ENCODE measurements at regions not wholly inside any gene's neighbourhood (a gene's known extent, or its start where the extent isn't known, plus 50 kb on each side); places are given as distances from the start of the nearest gene placed in this dataset.
"Not testable (repeated sequence)": the region's sequence is repeated elsewhere in the genome, so short reads cannot be mapped to it uniquely, and the experiment has no call there.

DNA sequence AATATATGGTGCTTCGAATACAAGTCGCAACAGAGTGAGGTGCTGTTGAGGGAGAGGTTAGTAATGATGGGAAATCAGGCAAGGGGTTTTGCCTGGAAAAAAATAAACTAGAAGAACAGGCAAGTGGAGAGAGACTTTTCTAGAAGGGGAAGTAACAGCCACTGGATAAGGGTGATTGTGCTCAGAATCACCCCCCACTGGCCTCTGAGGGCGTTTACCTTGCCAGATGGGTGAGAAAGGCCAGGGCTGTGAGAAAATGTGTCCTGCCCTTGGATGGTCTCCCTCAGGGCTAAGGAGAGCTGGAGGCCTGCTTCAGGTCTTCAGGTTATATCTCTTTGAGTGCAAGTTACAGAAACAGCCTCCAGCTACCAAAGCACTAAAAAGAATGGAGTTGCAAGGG is 151.8 kb downstream of the MEX3B start:
- DNase-seq = no peak
- Histone ChIP-seq H3K36me3 (no peaks in the 10 kb centered on the region), H3K9me3 (no peaks in the 10 kb centered on the region), H3K4me3 (ENCODE audit: low read depth, low read length) (no peak overlapping the region), H3K27me3 (no peaks in the 10 kb centered on the region), H3K4me1 (no peaks in the 10 kb centered on the region; the same call in 1 of the 2 replicates)
- TF ChIP-seq, protein P1, sequence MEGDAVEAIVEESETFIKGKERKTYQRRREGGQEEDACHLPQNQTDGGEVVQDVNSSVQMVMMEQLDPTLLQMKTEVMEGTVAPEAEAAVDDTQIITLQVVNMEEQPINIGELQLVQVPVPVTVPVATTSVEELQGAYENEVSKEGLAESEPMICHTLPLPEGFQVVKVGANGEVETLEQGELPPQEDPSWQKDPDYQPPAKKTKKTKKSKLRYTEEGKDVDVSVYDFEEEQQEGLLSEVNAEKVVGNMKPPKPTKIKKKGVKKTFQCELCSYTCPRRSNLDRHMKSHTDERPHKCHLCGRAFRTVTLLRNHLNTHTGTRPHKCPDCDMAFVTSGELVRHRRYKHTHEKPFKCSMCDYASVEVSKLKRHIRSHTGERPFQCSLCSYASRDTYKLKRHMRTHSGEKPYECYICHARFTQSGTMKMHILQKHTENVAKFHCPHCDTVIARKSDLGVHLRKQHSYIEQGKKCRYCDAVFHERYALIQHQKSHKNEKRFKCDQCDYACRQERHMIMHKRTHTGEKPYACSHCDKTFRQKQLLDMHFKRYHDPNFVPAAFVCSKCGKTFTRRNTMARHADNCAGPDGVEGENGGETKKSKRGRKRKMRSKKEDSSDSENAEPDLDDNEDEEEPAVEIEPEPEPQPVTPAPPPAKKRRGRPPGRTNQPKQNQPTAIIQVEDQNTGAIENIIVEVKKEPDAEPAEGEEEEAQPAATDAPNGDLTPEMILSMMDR (IDR thresholded peaks at IDR 0.05; ENCODE audit: low read depth, low read length) = no peak

DNA sequence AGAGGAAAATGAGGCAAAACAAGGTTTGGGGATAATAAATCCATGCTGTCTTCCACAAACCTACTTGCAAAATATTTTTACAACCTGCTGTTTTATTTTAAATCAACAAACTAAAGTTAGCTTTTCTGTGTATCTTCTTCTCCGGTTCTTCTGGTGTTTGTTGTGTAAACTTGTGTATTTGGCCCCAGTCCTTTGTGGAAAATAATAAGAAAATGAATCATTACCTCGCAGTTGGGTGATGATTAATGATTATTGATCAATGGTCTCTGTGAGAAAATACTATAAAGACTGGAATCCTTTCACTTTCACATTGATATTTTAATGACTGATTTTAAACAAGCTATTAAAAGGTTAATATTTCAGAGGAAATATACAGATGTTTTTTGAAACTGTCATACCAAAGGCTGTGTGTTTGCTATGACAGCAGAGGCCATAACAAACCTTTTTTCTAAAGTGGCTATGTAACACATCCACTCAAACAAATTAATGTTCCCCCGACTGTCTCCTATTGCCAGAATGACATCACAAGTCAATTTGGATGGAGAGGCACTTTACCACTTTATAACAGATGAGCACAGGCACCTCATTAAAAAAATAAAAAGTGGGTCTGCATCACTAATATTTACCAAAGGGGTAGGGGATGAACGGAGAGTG is 152.5 kb downstream of the MEX3B start:
- DNase-seq = no peak
- TF ChIP-seq, protein P1 (IDR thresholded peaks at IDR 0.05; ENCODE audit: low read depth, low read length) = no peak
- no peak overlapping the region for H3K4me3 ChIP-seq (ENCODE audit: low read depth, low read length)

DNA sequence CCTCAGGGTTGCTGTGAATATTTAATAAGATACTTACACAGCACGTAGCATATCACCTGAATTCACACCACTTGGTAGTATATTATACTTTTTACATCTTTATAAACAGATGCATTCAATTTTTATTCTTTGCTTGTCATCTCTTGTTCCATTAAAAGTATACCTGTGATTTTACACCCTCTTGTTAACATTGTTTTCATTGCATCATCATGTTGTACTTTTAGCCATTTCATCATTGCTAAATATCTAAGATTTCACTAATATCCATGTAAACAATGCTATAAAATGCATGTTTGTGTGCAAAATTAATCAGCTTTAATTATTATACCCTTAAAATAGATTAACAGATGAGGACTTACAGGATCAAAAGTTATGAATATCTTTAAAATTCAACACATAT is 155.3 kb downstream of the MEX3B start:
- no peaks in the 10 kb centered on the region for H3K9me3 ChIP-seq
- no peaks in the 10 kb centered on the region for H3K4me1 ChIP-seq
- H3K27me3 ChIP-seq = no peaks in the 10 kb centered on the region
- H3K36me3 ChIP-seq = no peaks in the 10 kb centered on the region
- no peak overlapping the region for H3K4me3 ChIP-seq (ENCODE audit: low read depth, low read length)
- TF ChIP-seq, protein P1 (IDR thresholded peaks at IDR 0.05; ENCODE audit: low read depth, low read length) = no peak
- DNase-seq = no peak

More for the DNA sequence above, 152.5 kb downstream of the MEX3B start:
- Histone ChIP-seq H3K9me3 (no peaks in the 10 kb centered on the region), H3K27me3 (no peaks in the 10 kb centered on the region), H3K36me3 (no peaks in the 10 kb centered on the region), H3K4me1 (no peaks in the 10 kb centered on the region)

DNA sequence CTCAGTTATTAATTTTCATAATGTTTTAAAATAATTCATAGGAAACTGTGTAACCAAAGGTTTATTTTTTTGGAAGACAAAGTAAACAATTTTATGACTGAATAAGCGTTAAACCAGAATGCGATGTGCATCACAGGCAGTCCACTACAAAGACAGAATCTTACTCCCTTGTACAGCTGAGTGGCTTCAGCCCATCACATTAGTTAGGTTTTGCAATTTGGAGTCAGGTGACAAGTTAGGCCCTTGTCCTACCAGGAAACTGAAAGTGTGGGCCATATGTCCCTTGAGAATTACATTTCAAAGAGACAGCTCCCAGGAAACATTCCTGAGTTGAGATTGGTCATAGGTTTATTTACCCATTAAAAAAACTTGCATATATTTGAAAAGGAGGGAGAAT is 156.3 kb downstream of the MEX3B start:
- Histone ChIP-seq H3K4me3 (ENCODE audit: low read depth, low read length) (no peak overlapping the region), H3K9me3 (no peaks in the 10 kb centered on the region), H3K27me3 (no peaks in the 10 kb centered on the region), H3K36me3 (no peaks in the 10 kb centered on the region), H3K4me1 (no peaks in the 10 kb centered on the region)
- no peak for DNase-seq
- TF ChIP-seq, protein P1 (IDR thresholded peaks at IDR 0.05; ENCODE audit: low read depth, low read length) = no peak

DNA sequence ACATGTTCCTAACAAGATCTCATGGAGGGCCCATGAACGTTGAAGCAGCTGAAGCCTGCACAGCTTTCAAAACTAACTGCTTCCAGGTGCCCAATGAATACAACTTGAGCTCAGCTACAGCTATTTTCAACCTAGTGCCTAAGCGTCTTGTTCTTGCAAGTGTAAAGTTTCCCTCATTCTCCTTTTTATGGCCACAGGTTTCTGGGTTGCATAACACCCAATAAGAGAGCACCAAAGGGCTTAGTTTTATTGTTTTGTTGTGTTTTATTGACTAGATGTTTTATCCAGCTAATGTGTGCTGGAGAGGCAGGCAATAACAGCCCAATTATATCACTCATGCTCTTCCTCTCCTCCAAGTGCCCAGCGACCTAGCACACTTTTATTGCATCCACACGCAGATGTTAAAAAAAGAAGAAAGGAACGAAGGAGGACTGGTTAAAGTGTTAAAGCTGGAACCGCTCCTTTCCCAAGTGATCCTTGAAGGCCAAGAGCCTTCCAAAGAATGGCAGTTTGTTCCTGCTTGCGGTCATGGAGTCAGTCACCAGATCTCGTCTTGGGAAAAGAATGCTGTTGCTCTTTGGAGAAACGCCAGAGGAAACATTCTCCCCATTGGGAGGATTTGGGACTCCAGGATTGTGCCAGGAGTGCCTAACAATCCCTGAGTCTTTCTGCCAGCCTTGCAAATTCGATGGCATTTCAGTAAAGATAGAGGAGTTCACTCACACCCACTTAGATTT is 156.9 kb downstream of the MEX3B start:
- Histone ChIP-seq H3K9me3 (no peaks in the 10 kb centered on the region), H3K36me3 (no peaks in the 10 kb centered on the region), H3K4me1 (no peaks in the 10 kb centered on the region), H3K4me3 (ENCODE audit: low read depth, low read length) (no peak overlapping the region), H3K27me3 (no peaks in the 10 kb centered on the region)
- DNase-seq = no peak
- TF ChIP-seq, protein P1 (IDR thresholded peaks at IDR 0.05; ENCODE audit: low read depth, low read length) = no peak

DNA sequence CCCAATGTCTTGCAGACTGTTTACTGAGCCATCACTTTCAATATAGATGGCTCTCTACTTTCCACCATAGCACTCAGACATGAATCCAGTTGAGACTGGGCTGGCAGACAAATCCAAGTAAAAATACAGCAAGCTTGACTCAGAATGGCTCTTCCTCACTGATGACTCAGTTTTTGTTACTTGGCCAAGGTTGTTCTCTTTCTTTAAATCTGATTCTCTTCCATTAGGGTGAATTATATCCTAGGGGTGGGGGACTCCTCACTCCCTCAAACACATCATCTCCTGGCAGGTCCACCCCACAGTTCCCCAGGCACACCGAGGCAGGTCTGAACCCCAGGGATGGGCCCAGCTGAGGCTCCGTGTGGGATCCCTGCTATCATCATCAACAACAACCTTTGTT is 157.9 kb downstream of the MEX3B start:
- Histone ChIP-seq H3K36me3 (no peaks in the 10 kb centered on the region), H3K4me3 (ENCODE audit: low read depth, low read length) (no peak overlapping the region), H3K4me1 (no peaks in the 10 kb centered on the region), H3K27me3 (no peaks in the 10 kb centered on the region), H3K9me3 (no peaks in the 10 kb centered on the region)
- DNase-seq = no peak
- TF ChIP-seq, protein P1 (IDR thresholded peaks at IDR 0.05; ENCODE audit: low read depth, low read length) = no peak

DNA sequence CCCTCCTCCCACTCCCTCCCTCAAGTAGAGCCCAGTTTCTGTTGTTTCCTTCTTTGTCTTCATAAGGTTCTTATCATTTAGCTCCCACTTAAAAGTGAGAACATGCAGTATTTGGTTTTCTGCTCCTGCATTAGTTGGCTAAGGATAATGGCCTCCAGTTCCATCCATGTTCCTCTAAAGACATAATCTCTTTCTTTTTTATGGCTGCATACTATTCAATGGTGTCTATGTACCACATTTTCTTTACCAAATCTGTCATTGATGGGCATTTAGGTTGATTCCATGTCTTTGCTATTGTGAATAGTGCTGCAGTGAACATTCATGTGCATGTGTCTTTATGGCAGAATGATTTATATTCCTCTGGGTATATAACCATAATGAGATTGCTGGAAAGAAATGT is 158.6 kb downstream of the MEX3B start:
- not testable (repeated sequence) for H3K9me3 ChIP-seq; DNase-seq; H3K27me3 ChIP-seq; H3K4me3 ChIP-seq (ENCODE audit: low read depth, low read length); H3K36me3 ChIP-seq; H3K4me1 ChIP-seq
